MCF 10A (cell line): ENCODE measurements at regions not wholly inside any gene's neighbourhood (a gene's known extent, or its start where the extent isn't known, plus 50 kb on each side); places are given as distances from the start of the nearest gene placed in this dataset.

Experiments
- BruUV-seq: library from RNA; stranded (reverse); fragments of 400-500 nt; replicated peaks from 2 replicates; lab custom pipeline; 2021; lab: Mats Ljungman, UMichigan
- CTCF ChIA-PET: fragments of 300-600 bp; sonication (Branson Sonifier 250); formaldehyde crosslinking; extraction: SDS; loops from one replicate; lab custom pipeline; 2021; ENCODE audit warnings: antibody characterized with exemption, inconsistent platforms; lab: Yijun Ruan, JAX
- POLR2A ChIA-PET: fragments of 300-600, 350-650 bp; sonication (Branson Sonifier 250); formaldehyde crosslinking; extraction: SDS; loops from one replicate; lab custom pipeline; 2020; ENCODE audit warnings: antibody characterized with exemption, inconsistent platforms; lab: Yijun Ruan, JAX
- DNase-seq: peaks from one replicate; pipeline ENCODE4 v3.0.0-alpha.2; 2018; ENCODE audit not compliant: unreplicated experiment
- H3K27ac Mint-ChIP-seq: one replicate; pipeline ENCODE4 v1.8.0; 2022; ENCODE audit warnings: mild to moderate bottlenecking, low read depth, mixed read lengths; ENCODE audit not compliant: unreplicated experiment
- H3K27me3 Mint-ChIP-seq: one replicate; pipeline ENCODE4 v1.8.0; 2022; ENCODE audit warnings: mixed read lengths; ENCODE audit not compliant: insufficient read depth, unreplicated experiment
- H3K36me3 Mint-ChIP-seq: one replicate; pipeline ENCODE4 v1.8.0; 2022; ENCODE audit warnings: mild to moderate bottlenecking, moderate library complexity, mixed read lengths; ENCODE audit not compliant: insufficient read depth, unreplicated experiment
- H3K4me1 Mint-ChIP-seq: one replicate; pipeline ENCODE4 v1.8.0; 2022; ENCODE audit warnings: mixed read lengths; ENCODE audit not compliant: insufficient read depth, unreplicated experiment
- H3K4me3 Mint-ChIP-seq: one replicate; pipeline ENCODE4 v1.8.0; 2022; ENCODE audit warnings: mild to moderate bottlenecking, moderate library complexity, mixed read lengths; ENCODE audit not compliant: unreplicated experiment
- H3K9me3 Mint-ChIP-seq: one replicate; pipeline ENCODE4 v1.8.0; 2022; ENCODE audit warnings: mixed read lengths; ENCODE audit not compliant: unreplicated experiment
- intact Hi-C: fragments of 100-400 bp; cut with micrococcal nuclease; formaldehyde crosslinking; loops from 2 replicates; pipeline ENCODE4 v1.14.1; 2022
- TF ChIP-seq, protein P1 (sequence below): fragments of 200-600 bp; IDR thresholded peaks from one replicate; pipeline ENCODE4 v1.8.0; 2022; ENCODE audit warnings: antibody characterized with exemption, mild to moderate bottlenecking; ENCODE audit not compliant: unreplicated experiment

DNA sequence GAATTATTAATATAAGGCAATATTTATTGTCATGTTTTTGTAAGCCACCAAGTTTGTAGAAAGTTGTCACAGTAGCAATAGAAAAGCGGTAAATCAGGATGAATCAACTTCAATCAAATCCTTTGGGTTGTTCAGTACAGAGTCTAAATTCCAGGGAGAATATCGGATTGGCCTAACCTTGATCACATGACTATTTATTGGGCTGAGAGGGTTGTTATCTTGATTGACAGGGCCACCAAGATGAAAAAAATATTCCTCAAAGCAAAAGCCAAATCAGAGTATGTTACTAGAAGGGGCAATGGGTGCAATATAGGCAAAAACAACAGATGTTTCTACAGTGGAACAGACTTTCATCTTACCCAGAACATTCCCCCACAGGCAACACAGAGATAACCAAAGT is 270.0 kb downstream of the METTL4 start:
- ChIA-PET POLR2A (interaction anchor here (1.1 kb wide), 1 partner anchor 10 kb away, joined by 3 read pairs; no protein-coding TSS in a partner anchor), CTCF (interaction anchor here (1.2 kb wide), 1 partner anchor 16 kb away, joined by 3 read pairs; no protein-coding TSS in a partner anchor)
- no TSS peak for BruUV-seq
- H3K4me3 Mint-ChIP-seq: no peak overlapping the region
- H3K9me3 Mint-ChIP-seq: no peaks in the 10 kb centered on the region
- TF ChIP-seq, protein P1, sequence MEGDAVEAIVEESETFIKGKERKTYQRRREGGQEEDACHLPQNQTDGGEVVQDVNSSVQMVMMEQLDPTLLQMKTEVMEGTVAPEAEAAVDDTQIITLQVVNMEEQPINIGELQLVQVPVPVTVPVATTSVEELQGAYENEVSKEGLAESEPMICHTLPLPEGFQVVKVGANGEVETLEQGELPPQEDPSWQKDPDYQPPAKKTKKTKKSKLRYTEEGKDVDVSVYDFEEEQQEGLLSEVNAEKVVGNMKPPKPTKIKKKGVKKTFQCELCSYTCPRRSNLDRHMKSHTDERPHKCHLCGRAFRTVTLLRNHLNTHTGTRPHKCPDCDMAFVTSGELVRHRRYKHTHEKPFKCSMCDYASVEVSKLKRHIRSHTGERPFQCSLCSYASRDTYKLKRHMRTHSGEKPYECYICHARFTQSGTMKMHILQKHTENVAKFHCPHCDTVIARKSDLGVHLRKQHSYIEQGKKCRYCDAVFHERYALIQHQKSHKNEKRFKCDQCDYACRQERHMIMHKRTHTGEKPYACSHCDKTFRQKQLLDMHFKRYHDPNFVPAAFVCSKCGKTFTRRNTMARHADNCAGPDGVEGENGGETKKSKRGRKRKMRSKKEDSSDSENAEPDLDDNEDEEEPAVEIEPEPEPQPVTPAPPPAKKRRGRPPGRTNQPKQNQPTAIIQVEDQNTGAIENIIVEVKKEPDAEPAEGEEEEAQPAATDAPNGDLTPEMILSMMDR: no peak
- no peaks in the 10 kb centered on the region for H3K27me3 Mint-ChIP-seq
- intact Hi-C loops: loop anchor here (10.0 kb wide), 1 partner anchor 187 kb away; no protein-coding TSS in a partner anchor
- no peaks in the 10 kb centered on the region for H3K36me3 Mint-ChIP-seq
- H3K27ac Mint-ChIP-seq: peak overlapping the region; percentile 87
- no peak for DNase-seq
- H3K4me1 Mint-ChIP-seq: peaks cover 53% of the 10 kb centered on the region

DNA sequence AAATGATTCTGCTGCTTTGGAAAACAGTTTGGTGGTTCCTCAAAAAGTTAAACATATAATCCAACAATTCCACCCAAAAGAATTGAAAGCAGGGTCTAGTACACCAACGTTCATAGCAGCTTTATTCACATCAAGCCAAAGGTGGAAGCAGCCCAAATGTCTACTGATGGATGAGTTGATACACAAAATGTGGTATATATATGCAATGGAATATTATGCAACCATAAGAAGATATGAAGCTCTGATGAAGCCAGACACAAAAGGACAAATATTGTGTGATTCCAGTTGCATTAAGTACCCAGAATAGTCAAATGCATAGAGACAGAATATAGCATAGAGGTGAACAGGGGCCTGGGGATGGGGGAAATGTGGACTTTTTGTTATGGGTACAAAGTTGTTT is 269.3 kb downstream of the METTL4 start:
- ChIA-PET CTCF (interaction anchor here (0.6 kb wide), 1 partner anchor 61 kb away, joined by 3 read pairs; no protein-coding TSS in a partner anchor), POLR2A (interaction anchor here (0.9 to 1.9 kb wide), 5 partner anchors 11 to 272 kb away, joined by 3 to 7 read pairs (median 4); no protein-coding TSS in a partner anchor)
- H3K9me3 Mint-ChIP-seq: no peaks in the 10 kb centered on the region
- peak overlapping the region; percentile 66 for H3K4me3 Mint-ChIP-seq
- TSS peak; percentile 93 for BruUV-seq
- TF ChIP-seq, protein P1: no peak
- intact Hi-C loops: loop anchor here (2.0 to 10.0 kb wide), 2 partner anchors 61 to 187 kb away; no protein-coding TSS in a partner anchor
- no peaks in the 10 kb centered on the region for H3K27me3 Mint-ChIP-seq
- H3K27ac Mint-ChIP-seq: peak overlapping the region; percentile 87
- no peaks in the 10 kb centered on the region for H3K36me3 Mint-ChIP-seq
- H3K4me1 Mint-ChIP-seq: peaks cover 58% of the 10 kb centered on the region
- no peak for DNase-seq

DNA sequence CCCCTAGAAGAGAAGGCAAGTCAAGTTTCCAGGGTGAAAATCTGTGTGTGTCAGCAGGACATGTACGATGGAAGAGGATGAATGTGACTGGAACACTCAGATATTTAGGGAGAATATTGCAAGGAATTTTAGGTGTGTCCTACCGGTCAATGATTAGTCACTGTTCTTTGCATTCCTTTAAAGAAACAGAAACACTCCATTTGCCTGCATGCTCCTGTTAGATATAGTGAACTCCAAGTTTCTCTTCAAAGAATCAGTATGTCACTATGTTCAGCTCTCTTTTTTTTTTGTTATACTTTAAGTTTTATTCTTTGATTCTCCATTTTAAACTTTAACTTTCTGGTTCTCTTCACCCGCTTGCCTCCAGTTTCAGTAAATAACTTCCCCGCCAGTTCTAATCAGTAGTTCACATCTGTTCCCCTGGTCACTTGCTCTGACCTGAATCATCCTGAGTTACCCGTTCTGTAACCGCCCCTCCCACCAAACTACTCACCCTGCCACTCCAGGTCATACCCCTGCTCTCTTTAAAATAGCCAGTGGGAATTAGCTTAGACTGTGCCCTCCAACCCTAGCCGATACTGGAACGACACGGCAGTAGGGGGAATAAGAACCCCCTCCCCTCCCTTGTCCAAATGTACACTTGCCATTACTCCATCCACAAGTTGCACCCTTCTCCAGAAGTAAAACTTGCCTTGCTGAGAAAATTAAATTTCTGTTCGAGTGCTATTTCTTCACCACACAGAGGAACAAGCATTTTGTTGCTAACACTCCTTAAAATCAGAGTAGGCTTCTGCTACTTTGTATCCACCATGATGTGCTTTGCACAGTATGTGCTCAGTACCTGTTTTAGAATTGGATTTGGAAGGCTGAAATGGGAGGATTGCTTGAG is 268.4 kb downstream of the METTL4 start:
- peak overlapping the region; percentile 87 for H3K27ac Mint-ChIP-seq
- BruUV-seq: TSS peak; percentile 85
- H3K27me3 Mint-ChIP-seq: no peaks in the 10 kb centered on the region
- DNase-seq: peak; percentile 69
- H3K9me3 Mint-ChIP-seq: no peaks in the 10 kb centered on the region
- H3K4me1 Mint-ChIP-seq: peaks cover 60% of the 10 kb centered on the region
- H3K4me3 Mint-ChIP-seq: peak overlapping the region; percentile 66
- intact Hi-C loops: loop anchor here (1.0 to 10.0 kb wide), 3 partner anchors 62 to 213 kb away; no protein-coding TSS in a partner anchor
- H3K36me3 Mint-ChIP-seq: no peaks in the 10 kb centered on the region
- TF ChIP-seq, protein P1: no peak
- ChIA-PET CTCF (interaction anchor here (0.6 to 1.3 kb wide), 6 partner anchors 9 to 718 kb away, joined by 3 to 4 read pairs (median 3); no protein-coding TSS in a partner anchor), POLR2A (interaction anchor here (0.7 to 1.9 kb wide), 8 partner anchors 12 to 271 kb away, joined by 3 to 7 read pairs (median 4); no protein-coding TSS in a partner anchor)
